ENCODE measurements at regions not wholly inside any gene's neighbourhood (a gene's known extent, or its start where the extent isn't known, plus 50 kb on each side); places are given as distances from the start of the nearest gene placed in this dataset.
A peak's percentile ranks its signal among the peaks of the same experiment; 100 is the strongest.

DNA sequence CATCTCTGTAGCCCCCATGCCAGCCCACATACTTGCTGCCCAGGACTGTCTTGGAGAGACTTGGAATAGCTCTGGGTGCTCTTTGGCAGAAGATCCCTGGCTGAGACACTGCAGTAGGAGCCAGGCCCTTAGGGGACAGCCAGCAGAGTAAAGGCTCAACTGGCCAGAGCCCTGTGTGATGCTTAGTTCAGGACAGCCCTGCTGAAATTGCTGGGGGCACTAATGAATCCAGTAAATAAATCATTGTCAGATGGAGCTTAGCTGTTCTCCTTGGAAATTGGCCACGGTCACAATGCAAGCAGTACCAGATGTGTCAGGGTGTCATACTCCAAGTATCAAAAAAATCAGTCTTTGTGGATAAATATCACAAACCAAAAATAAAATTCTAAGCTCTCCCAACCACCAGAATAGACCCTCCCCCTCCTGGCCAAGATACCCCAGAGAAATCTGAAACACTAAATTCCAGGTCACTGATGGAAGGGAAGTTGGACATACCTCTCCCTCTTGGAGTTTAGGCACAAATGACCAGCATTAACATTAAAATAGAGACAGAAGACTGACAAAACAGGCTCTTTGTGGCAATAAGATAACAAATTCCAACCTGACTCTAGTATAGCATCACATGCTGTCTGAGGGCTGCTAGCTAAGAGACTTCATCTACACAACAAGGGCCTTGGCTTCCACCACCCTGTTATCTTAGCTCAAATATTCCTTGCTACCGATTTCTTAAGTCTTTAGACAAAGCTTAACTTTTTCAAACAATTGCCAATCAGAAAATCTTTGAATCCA, 83.2 kb upstream of the DNAH14 start (continued):
- TF ChIP-seq, protein P1, sequence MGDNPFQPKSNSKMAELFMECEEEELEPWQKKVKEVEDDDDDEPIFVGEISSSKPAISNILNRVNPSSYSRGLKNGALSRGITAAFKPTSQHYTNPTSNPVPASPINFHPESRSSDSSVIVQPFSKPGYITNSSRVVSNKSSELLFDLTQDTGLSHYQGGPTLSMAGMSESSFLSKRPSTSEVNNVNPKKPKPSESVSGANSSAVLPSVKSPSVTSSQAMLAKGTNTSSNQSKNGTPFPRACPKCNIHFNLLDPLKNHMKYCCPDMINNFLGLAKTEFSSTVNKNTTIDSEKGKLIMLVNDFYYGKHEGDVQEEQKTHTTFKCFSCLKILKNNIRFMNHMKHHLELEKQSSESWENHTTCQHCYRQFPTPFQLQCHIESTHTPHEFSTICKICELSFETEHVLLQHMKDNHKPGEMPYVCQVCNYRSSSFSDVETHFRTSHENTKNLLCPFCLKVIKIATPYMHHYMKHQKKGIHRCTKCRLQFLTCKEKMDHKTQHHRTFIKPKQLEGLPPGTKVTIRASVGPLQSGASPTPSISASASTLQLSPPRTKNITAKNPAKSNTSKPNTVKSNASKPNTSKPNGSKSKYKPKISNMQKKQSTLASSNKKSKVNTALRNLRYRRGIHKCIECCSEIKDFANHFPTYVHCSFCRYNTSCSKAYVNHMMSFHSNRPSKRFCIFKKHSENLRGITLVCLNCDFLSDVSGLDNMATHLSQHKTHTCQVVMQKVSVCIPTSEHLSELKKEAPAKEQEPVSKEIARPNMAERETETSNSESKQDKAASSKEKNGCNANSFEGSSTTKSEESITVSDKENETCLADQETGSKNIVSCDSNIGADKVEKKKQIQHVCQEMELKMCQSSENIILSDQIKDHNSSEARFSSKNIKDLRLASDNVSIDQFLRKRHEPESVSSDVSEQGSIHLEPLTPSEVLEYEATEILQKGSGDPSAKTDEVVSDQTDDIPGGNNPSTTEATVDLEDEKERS (tag by site-specific recombination; IDR thresholded peaks at IDR 0.05), result no peak
- TF ChIP-seq ZNF366 (tag by site-specific recombination; conservative IDR thresholded peaks at IDR 0.05) (no peak), ZNF600 (tag by site-specific recombination; IDR thresholded peaks at IDR 0.05) (no peak), ZNF433 (tag by site-specific recombination; IDR thresholded peaks at IDR 0.05; ENCODE audit: low read depth) (no peak), GLI2 (tag by site-specific recombination; IDR thresholded peaks at IDR 0.05; ENCODE audit: borderline replicate concordance, low read depth) (no peak), ZNF311 (tag by site-specific recombination; IDR thresholded peaks at IDR 0.05; ENCODE audit: borderline replicate concordance) (no peak), ZSCAN23 (tag by site-specific recombination; IDR thresholded peaks at IDR 0.05) (no peak), ZNF112 (tag by site-specific recombination; IDR thresholded peaks at IDR 0.05) (no peak)

GRCh38 chr1:224850446-224850845, 79.0 kb upstream of the DNAH14 start:
- no peaks in the 10 kb centered on the region for H3K9me3 ChIP-seq (ENCODE audit: control insufficient read depth, insufficient read depth, low read depth, low read length)
- H3K36me3 ChIP-seq (ENCODE audit: control insufficient read depth in 2 of 2, insufficient read depth in 1 of 2, low read length in 2 of 2), result no peaks in the 10 kb centered on the region
- no peak overlapping the region for H3K27ac ChIP-seq (ENCODE audit: extremely low read depth, low read depth, low read length)
- H3K4me3 ChIP-seq (ENCODE audit: low read depth, low read length), result no peak overlapping the region
- no peak for TF ChIP-seq ZNF624 (tag by site-specific recombination; IDR thresholded peaks at IDR 0.05)
- TF ChIP-seq, protein P2, sequence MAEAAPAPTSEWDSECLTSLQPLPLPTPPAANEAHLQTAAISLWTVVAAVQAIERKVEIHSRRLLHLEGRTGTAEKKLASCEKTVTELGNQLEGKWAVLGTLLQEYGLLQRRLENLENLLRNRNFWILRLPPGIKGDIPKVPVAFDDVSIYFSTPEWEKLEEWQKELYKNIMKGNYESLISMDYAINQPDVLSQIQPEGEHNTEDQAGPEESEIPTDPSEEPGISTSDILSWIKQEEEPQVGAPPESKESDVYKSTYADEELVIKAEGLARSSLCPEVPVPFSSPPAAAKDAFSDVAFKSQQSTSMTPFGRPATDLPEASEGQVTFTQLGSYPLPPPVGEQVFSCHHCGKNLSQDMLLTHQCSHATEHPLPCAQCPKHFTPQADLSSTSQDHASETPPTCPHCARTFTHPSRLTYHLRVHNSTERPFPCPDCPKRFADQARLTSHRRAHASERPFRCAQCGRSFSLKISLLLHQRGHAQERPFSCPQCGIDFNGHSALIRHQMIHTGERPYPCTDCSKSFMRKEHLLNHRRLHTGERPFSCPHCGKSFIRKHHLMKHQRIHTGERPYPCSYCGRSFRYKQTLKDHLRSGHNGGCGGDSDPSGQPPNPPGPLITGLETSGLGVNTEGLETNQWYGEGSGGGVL (tag by site-specific recombination; IDR thresholded peaks at IDR 0.05), result no peak
- no peak for TF ChIP-seq ZBTB8A (tag by site-specific recombination; IDR thresholded peaks at IDR 0.05)
- ChIA-PET POLR2A (no interaction called here), CTCF (interaction anchor here (0.6 to 10.3 kb wide), 53 partner anchors 11 to 745 kb away, joined by 3 to 273 read pairs (median 8); partner anchors contain the start of gene CNIH3)
- no peaks in the 10 kb centered on the region for H3K4me1 ChIP-seq (ENCODE audit: control insufficient read depth, insufficient read depth, low read length)

GRCh38 chr1:224851210-224851847, 78.1 kb upstream of the DNAH14 start:
- ChIA-PET CTCF (interaction anchor here (0.5 to 10.3 kb wide), 109 partner anchors 11 to 735 kb away, joined by 3 to 273 read pairs (median 5); partner anchors contain the start of gene CNIH3), POLR2A (interaction anchor here (1.0 kb wide), 1 partner anchor 227 kb away, joined by 4 read pairs; no protein-coding TSS in a partner anchor)
- H3K9me3 ChIP-seq (ENCODE audit: control insufficient read depth, insufficient read depth, low read depth, low read length), result no peaks in the 10 kb centered on the region
- H3K36me3 ChIP-seq (ENCODE audit: control insufficient read depth in 2 of 2, insufficient read depth in 1 of 2, low read length in 2 of 2), result no peaks in the 10 kb centered on the region
- no peak overlapping the region for H3K27ac ChIP-seq (ENCODE audit: extremely low read depth, low read depth, low read length)
- no peaks in the 10 kb centered on the region for H3K4me1 ChIP-seq (ENCODE audit: control insufficient read depth, insufficient read depth, low read length)
- H3K4me3 ChIP-seq (ENCODE audit: low read depth, low read length), result no peak overlapping the region
- TF ChIP-seq ZFP37 (tag by site-specific recombination; IDR thresholded peaks at IDR 0.05), result peak; percentile 27; the same call in 1 of the 2 replicates
- TF ChIP-seq ZNF155 (tag by site-specific recombination; IDR thresholded peaks at IDR 0.05), result no peak
- TF ChIP-seq, protein P3, sequence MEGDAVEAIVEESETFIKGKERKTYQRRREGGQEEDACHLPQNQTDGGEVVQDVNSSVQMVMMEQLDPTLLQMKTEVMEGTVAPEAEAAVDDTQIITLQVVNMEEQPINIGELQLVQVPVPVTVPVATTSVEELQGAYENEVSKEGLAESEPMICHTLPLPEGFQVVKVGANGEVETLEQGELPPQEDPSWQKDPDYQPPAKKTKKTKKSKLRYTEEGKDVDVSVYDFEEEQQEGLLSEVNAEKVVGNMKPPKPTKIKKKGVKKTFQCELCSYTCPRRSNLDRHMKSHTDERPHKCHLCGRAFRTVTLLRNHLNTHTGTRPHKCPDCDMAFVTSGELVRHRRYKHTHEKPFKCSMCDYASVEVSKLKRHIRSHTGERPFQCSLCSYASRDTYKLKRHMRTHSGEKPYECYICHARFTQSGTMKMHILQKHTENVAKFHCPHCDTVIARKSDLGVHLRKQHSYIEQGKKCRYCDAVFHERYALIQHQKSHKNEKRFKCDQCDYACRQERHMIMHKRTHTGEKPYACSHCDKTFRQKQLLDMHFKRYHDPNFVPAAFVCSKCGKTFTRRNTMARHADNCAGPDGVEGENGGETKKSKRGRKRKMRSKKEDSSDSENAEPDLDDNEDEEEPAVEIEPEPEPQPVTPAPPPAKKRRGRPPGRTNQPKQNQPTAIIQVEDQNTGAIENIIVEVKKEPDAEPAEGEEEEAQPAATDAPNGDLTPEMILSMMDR (tag by site-specific recombination; IDR thresholded peaks at IDR 0.05), result peak; percentile 83
- peak; percentile 44; the same call in 1 of the 2 replicates for TF ChIP-seq ZNF660 (tag by site-specific recombination; IDR thresholded peaks at IDR 0.05)
- no peak for TF ChIP-seq ZIC2 (tag by site-specific recombination; IDR thresholded peaks at IDR 0.05)
- TF ChIP-seq ZBTB17 (tag by site-specific recombination; IDR thresholded peaks at IDR 0.05), result peak; percentile 49; the same call in 1 of the 2 replicates
- TF ChIP-seq ZNF2 (tag by site-specific recombination; IDR thresholded peaks at IDR 0.05), result peak; percentile 42; the same call in 1 of the 2 replicates
- peak; percentile 34; the same call in 1 of the 2 replicates for TF ChIP-seq YY2 (tag by site-specific recombination; IDR thresholded peaks at IDR 0.05)
- 0 out of 2 replicates have a peak, but pooled peaks have one; percentile 55 for TF ChIP-seq ZNF701 (tag by site-specific recombination; IDR thresholded peaks at IDR 0.05)
- TF ChIP-seq HIC1 (tag by site-specific recombination; IDR thresholded peaks at IDR 0.05), result 0 out of 2 replicates have a peak, but pooled peaks have one; percentile 23

All from HEK293 (cell line).